Hypothalamus (tissue), 51 donors: ENCODE measurements at regions not wholly inside any gene's neighbourhood (a gene's known extent, or its start where the extent isn't known, plus 50 kb on each side); places are given as distances from the start of the nearest gene placed in this dataset.
A peak's percentile ranks its signal among the peaks of the same experiment; 100 is the strongest.

Source experiments
- DNase-seq, 51 donors: peaks; one replicate each; lab custom pipeline; 2025; lab: John Stamatoyannopoulos, UW

DNA sequence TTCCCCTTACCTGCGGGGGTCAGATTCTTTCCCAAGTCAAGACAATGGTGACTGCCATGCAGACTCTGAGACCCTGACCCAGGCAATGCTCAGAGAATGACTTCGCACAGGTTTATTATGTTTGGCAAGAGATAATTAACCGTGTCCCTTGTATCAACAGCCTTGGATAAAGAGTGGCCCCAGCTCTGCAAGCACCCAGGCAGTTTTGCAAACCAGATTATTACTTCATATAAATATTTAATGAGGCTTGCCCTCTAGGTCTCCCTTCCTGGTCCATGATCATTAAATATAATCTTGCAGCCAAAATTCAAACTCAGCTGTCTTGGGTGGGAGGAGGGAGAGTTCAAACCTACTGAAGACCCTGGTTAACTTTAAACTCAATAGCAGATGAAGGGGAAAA, 156.5 kb downstream of the ANKRD60 start:
- no peak for DNase-seq

DNA sequence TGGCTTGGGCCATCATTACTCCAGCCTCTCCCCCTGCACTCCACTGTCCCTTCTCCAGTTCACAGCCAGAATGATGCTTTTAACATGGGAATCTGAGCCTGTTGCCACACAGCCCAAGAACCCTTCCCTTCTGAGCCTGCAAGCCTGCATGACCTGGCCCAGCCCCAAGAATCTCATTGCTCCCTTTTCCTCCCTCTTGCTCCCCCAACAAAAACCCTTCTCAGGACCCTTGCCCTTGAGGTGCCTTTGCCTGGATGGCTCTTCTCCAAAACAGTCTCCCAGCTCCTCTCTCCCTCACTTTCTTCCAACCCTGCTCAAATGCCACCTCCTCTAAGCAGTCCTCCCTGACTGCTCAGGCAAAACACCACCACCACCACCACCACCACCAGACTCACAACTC, 157.2 kb downstream of the ANKRD60 start:
- no peak for DNase-seq

DNA sequence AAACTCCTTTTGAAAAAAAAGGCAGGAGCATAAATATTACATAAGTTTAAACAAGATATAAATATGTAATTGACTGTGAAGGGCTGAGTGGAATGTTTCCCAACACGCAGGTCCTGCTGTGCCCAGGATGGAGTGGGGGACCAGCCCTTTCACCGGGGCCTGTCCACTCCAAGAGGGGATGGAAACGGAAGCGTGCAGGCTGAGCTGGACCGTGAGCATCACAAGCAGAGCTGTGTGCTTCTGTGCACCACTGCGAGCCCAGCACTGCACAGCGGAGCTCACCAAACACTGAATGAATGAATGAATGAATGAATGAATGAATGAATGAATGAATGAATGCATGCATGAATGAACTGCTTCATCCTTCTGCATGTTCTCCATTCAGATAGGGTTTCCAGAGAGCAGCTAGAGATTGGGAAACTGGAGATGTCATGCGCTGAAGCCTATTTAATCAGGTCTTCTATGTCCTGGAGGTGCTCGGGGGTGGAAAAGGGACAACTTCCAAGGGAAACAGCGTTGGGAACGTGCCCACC, 157.7 kb downstream of the ANKRD60 start:
- no peak for DNase-seq

GRCh38 chr20:58069796-58070663, 158.4 kb downstream of the ANKRD60 start:
- no peak for DNase-seq

DNA sequence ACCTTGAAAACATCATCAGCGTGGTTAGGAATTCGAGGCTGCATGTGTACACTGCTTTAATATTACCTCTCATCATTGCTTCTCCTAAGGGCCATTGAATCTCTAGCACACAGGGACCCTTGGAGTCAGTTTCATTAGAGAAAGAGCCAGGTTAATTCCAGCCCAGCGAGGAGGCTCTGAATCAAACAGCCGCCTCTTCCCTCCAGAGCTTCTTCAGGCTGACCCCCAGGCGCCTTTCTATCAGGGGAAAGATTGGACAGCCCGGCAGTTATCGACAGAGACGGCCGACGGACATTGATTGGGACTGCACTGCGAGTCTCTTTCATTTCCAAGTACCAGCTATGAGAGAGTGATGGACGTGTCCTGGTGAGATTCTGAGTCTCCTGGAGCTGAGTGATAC, 159.2 kb downstream of the ANKRD60 start:
- no peak for DNase-seq

GRCh38 chr20:58065508-58066361, 162.7 kb downstream of the ANKRD60 start:
- no peak for DNase-seq

- no peak for DNase-seq
Measured at GRCh38 chr20:58064411-58065010, 163.9 kb downstream of the ANKRD60 start.

DNA sequence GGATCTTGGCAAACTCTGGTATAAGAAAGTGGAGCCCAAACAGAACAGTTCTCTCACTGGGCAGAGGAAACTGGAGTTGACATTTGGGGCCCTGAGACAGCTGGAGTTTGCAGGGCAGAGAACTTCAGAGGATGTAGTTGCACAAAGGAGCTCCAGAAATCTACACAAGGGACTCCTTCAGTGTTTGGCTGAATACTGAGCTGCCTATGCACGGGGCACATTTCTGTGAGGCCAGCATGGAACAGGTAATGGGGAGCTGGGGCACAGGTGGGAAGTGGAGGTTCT, 169.3 kb downstream of the ANKRD60 start:
- DNase-seq = no peak

DNA sequence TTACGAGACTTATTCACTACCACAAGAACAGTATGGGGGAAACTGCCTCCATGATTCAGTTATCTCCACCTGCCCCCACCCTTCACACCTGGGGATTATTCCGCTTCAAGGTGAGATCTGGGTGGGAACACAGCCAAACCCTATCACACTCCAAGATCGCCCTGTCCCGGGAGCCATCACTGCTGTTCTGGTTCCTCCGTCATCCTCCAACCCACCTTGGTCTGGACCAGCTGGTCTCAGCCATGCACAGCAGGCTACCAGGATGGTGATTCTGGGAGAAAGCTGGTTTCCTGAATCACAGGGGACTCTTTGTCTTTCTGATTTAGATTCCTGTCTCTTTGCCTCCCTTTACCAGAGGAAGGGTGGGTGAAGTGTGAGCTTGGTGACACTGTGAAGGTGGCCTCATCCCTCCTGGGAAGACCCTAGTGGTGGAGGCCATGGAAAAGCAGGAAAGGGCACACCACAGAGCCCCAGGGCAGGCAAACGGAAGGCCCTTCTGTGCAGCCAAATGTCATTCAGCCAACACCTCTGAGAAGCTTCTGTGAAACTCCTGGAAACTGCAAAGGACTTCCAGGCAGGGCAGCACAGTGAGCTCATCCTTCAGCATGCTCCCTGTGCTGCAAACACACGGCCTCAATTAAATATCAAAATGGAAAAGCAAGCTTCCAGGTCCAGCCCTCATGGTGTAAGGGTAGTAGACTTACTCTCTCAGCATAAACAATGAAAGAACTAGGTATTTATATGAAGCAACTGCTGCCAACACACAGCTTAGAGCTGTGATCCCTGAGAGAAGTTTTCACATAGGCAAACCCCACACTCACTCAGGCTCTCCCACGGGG, 169.8 kb downstream of the ANKRD60 start:
- DNase-seq = no peak

- no peak for DNase-seq
Measured at GRCh38 chr20:58056921-58057686, 171.3 kb downstream of the ANKRD60 start.

- no peak for DNase-seq
Measured at GRCh38 chr20:58056021-58056591, 172.3 kb downstream of the ANKRD60 start.

- peak in 29 of 51 donors; percentile 5 to 77 (median 43) for DNase-seq
Measured at GRCh38 chr20:58054780-58055373, 173.6 kb downstream of the ANKRD60 start.

- no peak for DNase-seq
Measured at GRCh38 chr20:58054082-58054779, 174.2 kb downstream of the ANKRD60 start.

- DNase-seq = no peak
Measured at GRCh38 chr20:58053391-58054055, 174.9 kb downstream of the ANKRD60 start.

DNA sequence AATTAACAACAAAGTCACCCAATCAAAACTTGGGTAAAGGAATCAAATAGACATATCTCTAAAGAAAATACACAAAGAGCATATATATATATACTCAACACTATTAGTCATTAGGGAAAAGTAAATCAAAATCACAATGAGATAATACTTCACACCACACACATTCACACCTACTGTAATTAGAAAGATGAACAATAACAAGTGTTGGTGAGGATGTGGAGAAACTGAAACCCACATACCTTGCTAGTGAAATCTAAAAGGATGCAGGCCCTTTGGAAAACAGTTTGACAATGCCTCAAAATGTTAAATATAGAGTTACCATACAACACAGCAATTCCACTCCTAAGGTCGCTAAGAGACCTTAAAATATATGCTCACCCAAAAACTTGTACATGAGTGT, 177.1 kb downstream of the ANKRD60 start:
- no peak for DNase-seq

DNA sequence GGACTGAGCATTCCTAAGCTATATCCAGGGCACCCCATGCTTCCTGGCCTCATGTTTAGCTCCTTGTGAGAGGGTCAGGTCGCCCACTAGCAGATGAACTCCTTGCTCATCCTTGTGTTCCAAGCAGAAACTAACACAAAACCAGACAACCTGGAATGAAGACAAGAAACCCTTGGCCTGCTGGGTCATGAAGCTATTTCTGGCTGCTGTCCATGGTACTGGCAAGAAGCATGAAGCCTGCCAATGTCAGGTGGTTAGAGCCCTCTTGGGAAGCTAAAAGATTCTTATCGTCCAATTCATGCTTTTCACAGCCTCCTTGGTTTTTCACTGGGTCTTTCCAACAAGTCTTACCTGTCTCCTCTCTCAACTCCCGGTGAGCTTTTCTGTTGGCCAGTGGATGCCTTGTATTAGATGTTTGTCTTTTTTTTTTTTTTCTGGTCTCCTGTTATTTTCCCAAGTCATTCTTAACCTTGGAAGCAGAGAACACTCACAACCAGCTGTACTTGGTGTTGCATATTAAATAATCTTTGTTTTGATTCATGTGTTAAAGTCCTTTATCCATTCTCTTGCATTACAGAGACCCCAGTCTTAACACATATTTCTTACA, 180.3 kb downstream of the ANKRD60 start:
- DNase-seq = peak in 4 of 51 donors; percentile 5 to 20 (median 8)

GRCh38 chr20:58046311-58046710, 182.1 kb downstream of the ANKRD60 start:
- no peak for DNase-seq
